ENCODE measurements at regions not wholly inside any gene's neighbourhood (a gene's known extent, or its start where the extent isn't known, plus 50 kb on each side); places are given as distances from the start of the nearest gene placed in this dataset.
"Not testable (repeated sequence)": the region's sequence is repeated elsewhere in the genome, so short reads cannot be mapped to it uniquely, and the experiment has no call there.

GRCh38 chr5:52134013-52134650, 653.6 kb upstream of the ITGA1 start:
- no peak for DNase-seq (ENCODE audit: extremely low spot score in 2 of 2)
- Histone ChIP-seq H3K27me3 (no peaks in the 10 kb centered on the region), H3K36me3 (no peaks in the 10 kb centered on the region), H3K9me3 (no peaks in the 10 kb centered on the region), H3K4me3 (no peak overlapping the region), H3K4me1 (no peaks in the 10 kb centered on the region), H3K27ac (no peak overlapping the region)
- TF ChIP-seq POLR2A (IDR thresholded peaks at IDR 0.05) (no peak), POLR2AphosphoS5 (IDR thresholded peaks at IDR 0.05; ENCODE audit: insufficient read depth in 1 of 2, low read depth in 1 of 2) (no peak)
- TF ChIP-seq, protein P1, sequence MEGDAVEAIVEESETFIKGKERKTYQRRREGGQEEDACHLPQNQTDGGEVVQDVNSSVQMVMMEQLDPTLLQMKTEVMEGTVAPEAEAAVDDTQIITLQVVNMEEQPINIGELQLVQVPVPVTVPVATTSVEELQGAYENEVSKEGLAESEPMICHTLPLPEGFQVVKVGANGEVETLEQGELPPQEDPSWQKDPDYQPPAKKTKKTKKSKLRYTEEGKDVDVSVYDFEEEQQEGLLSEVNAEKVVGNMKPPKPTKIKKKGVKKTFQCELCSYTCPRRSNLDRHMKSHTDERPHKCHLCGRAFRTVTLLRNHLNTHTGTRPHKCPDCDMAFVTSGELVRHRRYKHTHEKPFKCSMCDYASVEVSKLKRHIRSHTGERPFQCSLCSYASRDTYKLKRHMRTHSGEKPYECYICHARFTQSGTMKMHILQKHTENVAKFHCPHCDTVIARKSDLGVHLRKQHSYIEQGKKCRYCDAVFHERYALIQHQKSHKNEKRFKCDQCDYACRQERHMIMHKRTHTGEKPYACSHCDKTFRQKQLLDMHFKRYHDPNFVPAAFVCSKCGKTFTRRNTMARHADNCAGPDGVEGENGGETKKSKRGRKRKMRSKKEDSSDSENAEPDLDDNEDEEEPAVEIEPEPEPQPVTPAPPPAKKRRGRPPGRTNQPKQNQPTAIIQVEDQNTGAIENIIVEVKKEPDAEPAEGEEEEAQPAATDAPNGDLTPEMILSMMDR (IDR thresholded peaks at IDR 0.05): no peak
- intact Hi-C loops (cut with DNase I): no loop called here

- intact Hi-C loops (cut with DNase I): no loop called here
Measured at GRCh38 chr5:52139888-52140615, 647.7 kb upstream of the ITGA1 start.

DNA sequence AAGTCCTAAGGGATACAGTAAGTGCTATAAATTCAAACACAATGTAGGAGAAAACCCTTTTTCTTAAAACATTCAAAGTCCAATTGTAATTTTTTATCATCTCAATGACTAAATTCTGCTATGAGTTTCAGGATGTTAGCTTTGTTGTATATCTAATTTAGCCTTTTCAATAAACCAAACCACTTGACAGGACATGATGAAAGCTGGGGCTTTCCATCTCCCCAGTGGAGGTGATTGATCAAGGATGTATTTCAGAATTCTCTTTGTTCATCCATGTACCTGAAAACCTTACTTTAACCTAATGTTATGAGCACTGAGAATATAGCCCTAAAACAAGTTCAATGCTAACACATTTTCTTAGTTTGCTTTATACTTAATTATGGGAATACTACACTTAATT, 639.0 kb upstream of the ITGA1 start:
- TF ChIP-seq, protein P1 (IDR thresholded peaks at IDR 0.05): no peak
- no peak for TF ChIP-seq POLR2A (IDR thresholded peaks at IDR 0.05)
- TF ChIP-seq POLR2AphosphoS5 (IDR thresholded peaks at IDR 0.05; ENCODE audit: insufficient read depth in 1 of 2, low read depth in 1 of 2): no peak
- Histone ChIP-seq H3K27ac (no peak overlapping the region), H3K27me3 (no peaks in the 10 kb centered on the region), H3K4me1 (no peaks in the 10 kb centered on the region), H3K9me3 (no peaks in the 10 kb centered on the region), H3K4me3 (no peak overlapping the region), H3K36me3 (no peaks in the 10 kb centered on the region)
- DNase-seq (ENCODE audit: extremely low spot score in 2 of 2): no peak
- intact Hi-C loops (cut with DNase I): no loop called here

More at GRCh38 chr5:52139888-52140615, 647.7 kb upstream of the ITGA1 start:
- DNase-seq (ENCODE audit: extremely low spot score in 2 of 2): no peak
- Histone ChIP-seq H3K9me3 (no peaks in the 10 kb centered on the region), H3K4me1 (no peaks in the 10 kb centered on the region), H3K36me3 (no peaks in the 10 kb centered on the region), H3K27ac (no peak overlapping the region), H3K4me3 (no peak overlapping the region), H3K27me3 (no peaks in the 10 kb centered on the region)
- TF ChIP-seq, protein P1 (IDR thresholded peaks at IDR 0.05): no peak
- no peak for TF ChIP-seq POLR2A (IDR thresholded peaks at IDR 0.05)
- TF ChIP-seq POLR2AphosphoS5 (IDR thresholded peaks at IDR 0.05; ENCODE audit: insufficient read depth in 1 of 2, low read depth in 1 of 2): no peak

GRCh38 chr5:52150501-52150900, 637.2 kb upstream of the ITGA1 start:
- Histone ChIP-seq H3K4me3 (no peak overlapping the region), H3K36me3 (no peaks in the 10 kb centered on the region), H3K4me1 (no peaks in the 10 kb centered on the region), H3K27me3 (no peaks in the 10 kb centered on the region), H3K27ac (no peak overlapping the region), H3K9me3 (no peaks in the 10 kb centered on the region)
- TF ChIP-seq POLR2AphosphoS5 (IDR thresholded peaks at IDR 0.05; ENCODE audit: insufficient read depth in 1 of 2, low read depth in 1 of 2): no peak
- no peak for TF ChIP-seq POLR2A (IDR thresholded peaks at IDR 0.05)
- TF ChIP-seq, protein P1 (IDR thresholded peaks at IDR 0.05): no peak
- intact Hi-C loops (cut with DNase I): no loop called here
- no peak for DNase-seq (ENCODE audit: extremely low spot score in 2 of 2)

DNA sequence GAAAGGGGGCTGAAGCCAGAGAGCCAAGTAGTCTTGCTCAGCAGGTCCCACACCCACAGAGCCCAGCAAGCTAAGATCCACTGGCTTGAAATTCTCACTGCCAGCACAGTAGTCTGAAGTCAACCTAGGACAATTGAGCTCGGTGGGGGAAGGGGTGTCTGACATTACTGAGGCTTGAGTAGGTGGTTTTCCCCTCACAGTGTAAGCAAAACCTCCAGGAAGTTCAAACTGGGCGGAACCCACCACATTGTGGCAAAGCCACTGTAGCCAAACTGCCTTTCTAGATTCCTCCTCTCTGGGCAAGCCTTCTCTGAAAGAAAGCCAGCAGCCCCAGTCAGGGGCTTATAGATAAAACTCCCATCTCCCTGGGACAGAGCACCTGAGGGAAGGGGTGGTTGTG, 630.9 kb upstream of the ITGA1 start:
- H3K36me3 ChIP-seq; H3K4me1 ChIP-seq; H3K27me3 ChIP-seq; H3K4me3 ChIP-seq; H3K27ac ChIP-seq; intact Hi-C loops (cut with DNase I); H3K9me3 ChIP-seq; DNase-seq (ENCODE audit: extremely low spot score in 2 of 2): not testable (repeated sequence)

- DNase-seq (ENCODE audit: extremely low spot score in 2 of 2); H3K27ac ChIP-seq; intact Hi-C loops (cut with DNase I); H3K27me3 ChIP-seq; H3K36me3 ChIP-seq; H3K4me1 ChIP-seq; H3K9me3 ChIP-seq; H3K4me3 ChIP-seq: not testable (repeated sequence)
Measured at GRCh38 chr5:52165806-52166205, 621.9 kb upstream of the ITGA1 start.

Measured in vagina (tissue), 2 donors.